Activated CD8-positive, alpha-beta memory T cell treated with anti-CD3 and anti-CD28 coated beads, Interleukin-2, amount 10 ng/mL, durations not matched to agents 7 days and 5 days (primary cell): ENCODE measurements at regions not wholly inside any gene's neighbourhood (a gene's known extent, or its start where the extent isn't known, plus 50 kb on each side); places are given as distances from the start of the nearest gene placed in this dataset.

ENCODE experiments used
- ATAC-seq: fragments of 150-1000 bp; cut with Tn5 transposase; one replicate; pipeline ENCODE4 v1.10.0; 2021; ENCODE audit warnings: moderate library complexity
- CTCF ChIA-PET: fragments of 350-600 bp; sonication (Branson Sonifier 250); formaldehyde crosslinking; loops from one replicate; lab custom pipeline; 2021; ENCODE audit warnings: antibody characterized with exemption; lab: Charles Lee
- DNase-seq: peaks from one replicate; pipeline ENCODE4 v3.0.0-alpha.2; 2020
- H3K27ac Mint-ChIP-seq: one replicate; pipeline ENCODE4 v1.8.0; 2021; ENCODE audit warnings: mild to moderate bottlenecking, mixed read lengths
- H3K27me3 Mint-ChIP-seq: one replicate; pipeline ENCODE4 v1.8.0; 2021; ENCODE audit warnings: mixed read lengths
- H3K36me3 Mint-ChIP-seq: one replicate; pipeline ENCODE4 v1.8.0; 2021; ENCODE audit warnings: mild to moderate bottlenecking, mixed read lengths
- H3K4me1 Mint-ChIP-seq: one replicate; pipeline ENCODE4 v1.8.0; 2021; ENCODE audit warnings: mixed read lengths
- H3K4me3 Mint-ChIP-seq: one replicate; pipeline ENCODE4 v1.8.0; 2021; ENCODE audit warnings: mild to moderate bottlenecking, moderate library complexity, mixed read lengths
- H3K9me3 Mint-ChIP-seq: one replicate; pipeline ENCODE4 v1.8.0; 2022; ENCODE audit warnings: low read depth, mixed read lengths

GRCh38 chr2:133936601-133937000 is 317.3 kb upstream of the MGAT5 start:
- no peaks in the 10 kb centered on the region for H3K36me3 Mint-ChIP-seq
- DNase-seq (no peak), ATAC-seq (no peak)
- H3K9me3 Mint-ChIP-seq, result no peaks in the 10 kb centered on the region
- no peaks in the 10 kb centered on the region for H3K4me1 Mint-ChIP-seq
- H3K27ac Mint-ChIP-seq, result no peak overlapping the region
- no peak overlapping the region for H3K4me3 Mint-ChIP-seq
- peaks cover 6% of the 10 kb centered on the region for H3K27me3 Mint-ChIP-seq
- CTCF ChIA-PET, result no interaction called here

GRCh38 chr2:133937669-133938068 is 316.2 kb upstream of the MGAT5 start:
- CTCF ChIA-PET, result no interaction called here
- Mint-ChIP-seq H3K27ac (peak overlapping the region; percentile 10), H3K36me3 (no peaks in the 10 kb centered on the region), H3K9me3 (no peaks in the 10 kb centered on the region), H3K4me1 (no peaks in the 10 kb centered on the region), H3K4me3 (no peak overlapping the region), H3K27me3 (peaks cover 6% of the 10 kb centered on the region)
- no peak for ATAC-seq
- no peak for DNase-seq

- H3K9me3 Mint-ChIP-seq, result no peaks in the 10 kb centered on the region
- no peaks in the 10 kb centered on the region for H3K36me3 Mint-ChIP-seq
- H3K27me3 Mint-ChIP-seq, result peaks cover 6% of the 10 kb centered on the region
- no peak overlapping the region for H3K27ac Mint-ChIP-seq
- no peaks in the 10 kb centered on the region for H3K4me1 Mint-ChIP-seq
- ATAC-seq (no peak), DNase-seq (no peak)
- CTCF ChIA-PET, result no interaction called here
- H3K4me3 Mint-ChIP-seq, result no peak overlapping the region
Measured at GRCh38 chr2:133940134-133940533, 313.7 kb upstream of the MGAT5 start.

GRCh38 chr2:133941666-133942065 is 312.2 kb upstream of the MGAT5 start:
- no peaks in the 10 kb centered on the region for H3K36me3 Mint-ChIP-seq

GRCh38 chr2:133942398-133942797 is 311.5 kb upstream of the MGAT5 start:
- ATAC-seq (no peak), DNase-seq (no peak)
- H3K4me3 Mint-ChIP-seq, result no peak overlapping the region
- no peaks in the 10 kb centered on the region for H3K4me1 Mint-ChIP-seq
- H3K9me3 Mint-ChIP-seq, result no peaks in the 10 kb centered on the region
- H3K36me3 Mint-ChIP-seq, result no peaks in the 10 kb centered on the region
- CTCF ChIA-PET, result interaction anchor here (1.4 kb wide), 1 partner anchor 16 kb away, joined by 3 read pairs; no protein-coding TSS in a partner anchor
- no peaks in the 10 kb centered on the region for H3K27me3 Mint-ChIP-seq
- H3K27ac Mint-ChIP-seq, result no peak overlapping the region

More at GRCh38 chr2:133941666-133942065, 312.2 kb upstream of the MGAT5 start:
- H3K4me3 Mint-ChIP-seq, result no peak overlapping the region
- CTCF ChIA-PET, result interaction anchor here (1.4 kb wide), 1 partner anchor 15 kb away, joined by 3 read pairs; no protein-coding TSS in a partner anchor
- peaks cover 3% of the 10 kb centered on the region for H3K27me3 Mint-ChIP-seq
- DNase-seq, result no peak
- no peak for ATAC-seq
- no peaks in the 10 kb centered on the region for H3K9me3 Mint-ChIP-seq
- no peak overlapping the region for H3K27ac Mint-ChIP-seq
- no peaks in the 10 kb centered on the region for H3K4me1 Mint-ChIP-seq

GRCh38 chr2:133943108-133943507 is 310.8 kb upstream of the MGAT5 start:
- H3K27me3 Mint-ChIP-seq, result no peaks in the 10 kb centered on the region
- H3K27ac Mint-ChIP-seq, result no peak overlapping the region
- H3K4me1 Mint-ChIP-seq, result no peaks in the 10 kb centered on the region
- H3K4me3 Mint-ChIP-seq, result no peak overlapping the region
- H3K9me3 Mint-ChIP-seq, result no peaks in the 10 kb centered on the region
- CTCF ChIA-PET, result interaction anchor here (1.4 kb wide), 1 partner anchor 17 kb away, joined by 3 read pairs; no protein-coding TSS in a partner anchor
- no peak for ATAC-seq
- DNase-seq, result no peak
- H3K36me3 Mint-ChIP-seq, result no peaks in the 10 kb centered on the region

GRCh38 chr2:133945089-133945488 is 308.8 kb upstream of the MGAT5 start:
- Mint-ChIP-seq H3K27ac (no peak overlapping the region), H3K9me3 (no peaks in the 10 kb centered on the region), H3K4me3 (no peak overlapping the region), H3K36me3 (no peaks in the 10 kb centered on the region), H3K4me1 (no peaks in the 10 kb centered on the region), H3K27me3 (no peaks in the 10 kb centered on the region)
- CTCF ChIA-PET, result no interaction called here
- DNase-seq (no peak), ATAC-seq (no peak)

GRCh38 chr2:133947057-133947456 is 306.8 kb upstream of the MGAT5 start:
- H3K27ac Mint-ChIP-seq, result no peak overlapping the region
- CTCF ChIA-PET, result no interaction called here
- no peaks in the 10 kb centered on the region for H3K27me3 Mint-ChIP-seq

GRCh38 chr2:133948610-133949290 is 305.1 kb upstream of the MGAT5 start:
- DNase-seq, result no peak
- Mint-ChIP-seq H3K9me3 (no peaks in the 10 kb centered on the region), H3K27ac (no peak overlapping the region), H3K36me3 (no peaks in the 10 kb centered on the region), H3K4me1 (no peaks in the 10 kb centered on the region), H3K27me3 (no peaks in the 10 kb centered on the region), H3K4me3 (no peak overlapping the region)
- CTCF ChIA-PET, result interaction anchor here (1.2 kb wide), 1 partner anchor 9 kb away, joined by 3 read pairs; no protein-coding TSS in a partner anchor
- no peak for ATAC-seq

More at GRCh38 chr2:133947057-133947456, 306.8 kb upstream of the MGAT5 start:
- no peaks in the 10 kb centered on the region for H3K36me3 Mint-ChIP-seq
- H3K4me1 Mint-ChIP-seq, result no peaks in the 10 kb centered on the region
- ATAC-seq, result no peak
- no peak overlapping the region for H3K4me3 Mint-ChIP-seq
- no peak for DNase-seq
- H3K9me3 Mint-ChIP-seq, result no peaks in the 10 kb centered on the region

GRCh38 chr2:133949595-133949994 is 304.3 kb upstream of the MGAT5 start:
- Mint-ChIP-seq H3K27me3 (peaks cover under 1% of the 10 kb centered on the region), H3K36me3 (no peaks in the 10 kb centered on the region), H3K4me1 (no peaks in the 10 kb centered on the region), H3K4me3 (no peak overlapping the region), H3K27ac (no peak overlapping the region), H3K9me3 (no peaks in the 10 kb centered on the region)
- ATAC-seq, result no peak
- CTCF ChIA-PET, result interaction anchor here (1.2 kb wide), 1 partner anchor 8 kb away, joined by 3 read pairs; no protein-coding TSS in a partner anchor
- no peak for DNase-seq

GRCh38 chr2:133951209-133951608 is 302.7 kb upstream of the MGAT5 start:
- ATAC-seq (no peak), DNase-seq (no peak)
- CTCF ChIA-PET, result no interaction called here
- no peaks in the 10 kb centered on the region for H3K9me3 Mint-ChIP-seq
- H3K36me3 Mint-ChIP-seq, result no peaks in the 10 kb centered on the region
- H3K4me1 Mint-ChIP-seq, result no peaks in the 10 kb centered on the region
- H3K27me3 Mint-ChIP-seq, result peaks cover 5% of the 10 kb centered on the region
- no peak overlapping the region for H3K4me3 Mint-ChIP-seq
- no peak overlapping the region for H3K27ac Mint-ChIP-seq

GRCh38 chr2:133952420-133952819 is 301.5 kb upstream of the MGAT5 start:
- Mint-ChIP-seq H3K36me3 (no peaks in the 10 kb centered on the region), H3K27ac (no peak overlapping the region), H3K4me3 (no peak overlapping the region), H3K4me1 (no peaks in the 10 kb centered on the region), H3K9me3 (no peaks in the 10 kb centered on the region), H3K27me3 (peaks cover 17% of the 10 kb centered on the region)
- ATAC-seq (no peak), DNase-seq (no peak)
- CTCF ChIA-PET, result interaction anchor here (0.9 kb wide), 1 partner anchor 27 kb away, joined by 3 read pairs; no protein-coding TSS in a partner anchor

- Mint-ChIP-seq H3K4me1 (no peaks in the 10 kb centered on the region), H3K36me3 (no peaks in the 10 kb centered on the region), H3K4me3 (no peak overlapping the region), H3K9me3 (no peaks in the 10 kb centered on the region), H3K27me3 (peaks cover 17% of the 10 kb centered on the region), H3K27ac (no peak overlapping the region)
- DNase-seq (no peak), ATAC-seq (no peak)
- CTCF ChIA-PET, result interaction anchor here (0.9 kb wide), 1 partner anchor 27 kb away, joined by 3 read pairs; no protein-coding TSS in a partner anchor
Measured at GRCh38 chr2:133952896-133953295, 301.0 kb upstream of the MGAT5 start.

- ATAC-seq, result no peak
- CTCF ChIA-PET, result no interaction called here
- Mint-ChIP-seq H3K4me3 (no peak overlapping the region), H3K27ac (no peak overlapping the region), H3K36me3 (no peaks in the 10 kb centered on the region), H3K9me3 (no peaks in the 10 kb centered on the region), H3K27me3 (peaks cover 17% of the 10 kb centered on the region), H3K4me1 (no peaks in the 10 kb centered on the region)
- no peak for DNase-seq
Measured at GRCh38 chr2:133953524-133953923, 300.3 kb upstream of the MGAT5 start.
